SJSA1 (cell line): ENCODE measurements at regions not wholly inside any gene's neighbourhood (a gene's known extent, or its start where the extent isn't known, plus 50 kb on each side); places are given as distances from the start of the nearest gene placed in this dataset.
"Not testable (repeated sequence)": the region's sequence is repeated elsewhere in the genome, so short reads cannot be mapped to it uniquely, and the experiment has no call there.

Source experiments
- DNase-seq, 2 experiments: peaks; one replicate each; pipeline ENCODE4 v3.0.0-alpha.2; 2015 to 2020; ENCODE audit warnings: low spot score in 2 of 2, low read depth in 1 of 2
- H3K27ac ChIP-seq: fragments of 250-450 bp; sonication (Bioruptor Pico); 2 replicates; pipeline ENCODE4 v1.5.1; 2020; ENCODE audit warnings: mild to moderate bottlenecking, moderate library complexity
- H3K27me3 ChIP-seq: fragments of 250-450 bp; sonication (Bioruptor Pico); replicated peaks from 2 replicates; pipeline ENCODE4 v1.5.1; 2020; ENCODE audit warnings: mild to moderate bottlenecking, moderate library complexity
- H3K36me3 ChIP-seq: fragments of 250-450 bp; sonication (Bioruptor Pico); 2 replicates; pipeline ENCODE4 v1.5.1; 2020; ENCODE audit warnings: mild to moderate bottlenecking
- H3K4me1 ChIP-seq: fragments of 250-450 bp; sonication (Bioruptor Pico); replicated peaks from 2 replicates; pipeline ENCODE4 v1.6.1; 2021; ENCODE audit warnings: mild to moderate bottlenecking
- H3K4me3 ChIP-seq: fragments of 250-450 bp; sonication (Bioruptor Pico); 2 replicates; pipeline ENCODE4 v1.5.1; 2020; ENCODE audit warnings: mild to moderate bottlenecking
- H3K9me3 ChIP-seq: fragments of 250-450 bp; sonication (Bioruptor Pico); replicated peaks from 2 replicates; pipeline ENCODE4 v1.5.1; 2020; ENCODE audit warnings: mild to moderate bottlenecking

GRCh38 chr9:67102506-67103276 is 110.3 kb upstream of the SPATA31A3 start:
- not testable (repeated sequence) for H3K27ac ChIP-seq, H3K4me3 ChIP-seq, H3K4me1 ChIP-seq, H3K36me3 ChIP-seq, DNase-seq, H3K27me3 ChIP-seq, H3K9me3 ChIP-seq

- not testable (repeated sequence) for H3K36me3 ChIP-seq, H3K27ac ChIP-seq, DNase-seq, H3K4me3 ChIP-seq, H3K4me1 ChIP-seq, H3K9me3 ChIP-seq, H3K27me3 ChIP-seq
Measured at GRCh38 chr9:67091104-67091503, 98.8 kb upstream of the SPATA31A3 start.

GRCh38 chr9:67086862-67087261 is 94.5 kb upstream of the SPATA31A3 start:
- H3K36me3 ChIP-seq, H3K9me3 ChIP-seq, H3K4me3 ChIP-seq, H3K4me1 ChIP-seq, H3K27ac ChIP-seq, DNase-seq, H3K27me3 ChIP-seq: not testable (repeated sequence)

DNA sequence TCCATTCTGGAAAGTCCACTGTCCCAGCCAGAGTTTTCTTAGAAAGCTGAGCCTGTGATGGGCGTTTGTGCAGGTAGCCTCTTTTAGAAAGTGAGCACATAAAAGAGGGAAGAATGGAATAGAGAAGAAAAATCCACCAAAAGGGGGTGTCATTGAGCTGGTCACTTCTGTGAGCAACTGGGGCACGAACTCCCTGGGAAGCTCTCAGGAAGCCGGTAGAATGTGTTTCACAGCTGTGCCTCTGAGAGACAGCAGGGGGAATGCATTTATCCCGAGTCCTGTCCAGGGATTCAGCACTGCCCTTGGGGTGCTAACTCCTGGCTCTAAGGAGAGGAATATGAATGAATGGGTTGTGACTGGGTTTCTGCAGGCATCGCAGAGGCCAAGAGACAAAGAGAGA is 73.8 kb upstream of the SPATA31A3 start:
- H3K36me3 ChIP-seq, H3K4me1 ChIP-seq, H3K27ac ChIP-seq, H3K4me3 ChIP-seq, H3K27me3 ChIP-seq, DNase-seq, H3K9me3 ChIP-seq: not testable (repeated sequence)

GRCh38 chr9:67058898-67059715 is 66.8 kb upstream of the SPATA31A3 start:
- not testable (repeated sequence) for H3K9me3 ChIP-seq, H3K4me1 ChIP-seq, H3K36me3 ChIP-seq, H3K27ac ChIP-seq, H3K27me3 ChIP-seq
- peak overlapping the region; percentile 12; the same call in 1 of the 2 replicates for H3K4me3 ChIP-seq
- DNase-seq: peak in 1 of 2 experiments; percentile 1
